Umbilical cord (tissue), 1 donor: ENCODE measurements at regions not wholly inside any gene's neighbourhood (a gene's known extent, or its start where the extent isn't known, plus 50 kb on each side); places are given as distances from the start of the nearest gene placed in this dataset.
"Not testable (repeated sequence)": the region's sequence is repeated elsewhere in the genome, so short reads cannot be mapped to it uniquely, and the experiment has no call there.

Experiments used
- DNase-seq: peaks from one replicate; pipeline ENCODE4 v3.0.0-alpha.2; 2015; ENCODE audit warnings: low spot score

GRCh38 chr3:4149296-4149695 is 153.9 kb upstream of the SETMAR start:
- DNase-seq: no peak

DNA sequence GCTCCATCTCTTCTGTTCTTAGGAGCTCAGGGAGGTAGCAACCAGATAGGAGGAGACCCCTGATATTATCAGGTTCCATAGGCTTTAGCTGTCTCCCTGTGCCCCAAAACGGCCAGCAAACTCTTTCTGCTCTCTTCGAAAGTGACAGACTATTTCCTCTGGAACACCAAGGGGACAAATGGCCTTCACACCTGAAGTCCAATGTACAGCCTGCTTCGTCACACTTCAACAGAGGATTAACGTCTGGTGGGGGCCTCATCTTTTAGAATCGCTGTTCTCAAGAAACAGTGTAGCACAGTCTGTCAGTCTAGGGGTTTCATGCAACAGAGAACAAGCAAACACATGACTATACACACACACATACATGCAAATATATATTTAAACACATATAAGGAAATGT is 152.4 kb upstream of the SETMAR start:
- no peak for DNase-seq

DNA sequence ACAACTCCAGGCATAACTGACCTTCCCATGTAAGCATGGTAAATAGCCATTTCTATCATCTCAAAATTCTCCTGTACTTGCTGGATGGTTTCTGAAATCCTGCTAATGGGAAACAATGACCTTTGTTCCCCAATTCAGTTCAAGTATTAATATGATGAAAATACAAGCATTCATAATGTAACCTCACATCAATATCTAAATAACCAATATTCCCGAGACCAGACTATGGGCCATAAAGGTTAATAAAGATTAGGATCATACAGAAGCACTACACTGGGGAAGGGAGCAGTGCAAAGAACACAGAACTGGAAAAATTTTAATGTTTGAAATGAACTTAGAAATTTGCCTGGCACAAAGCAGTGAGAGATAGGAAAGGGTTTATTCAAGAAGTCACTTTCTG is 151.3 kb upstream of the SETMAR start:
- DNase-seq: no peak

- DNase-seq: no peak
Measured at GRCh38 chr3:4153771-4154170, 149.4 kb upstream of the SETMAR start.

- DNase-seq: no peak
Measured at GRCh38 chr3:4158329-4158728, 144.8 kb upstream of the SETMAR start.

DNA sequence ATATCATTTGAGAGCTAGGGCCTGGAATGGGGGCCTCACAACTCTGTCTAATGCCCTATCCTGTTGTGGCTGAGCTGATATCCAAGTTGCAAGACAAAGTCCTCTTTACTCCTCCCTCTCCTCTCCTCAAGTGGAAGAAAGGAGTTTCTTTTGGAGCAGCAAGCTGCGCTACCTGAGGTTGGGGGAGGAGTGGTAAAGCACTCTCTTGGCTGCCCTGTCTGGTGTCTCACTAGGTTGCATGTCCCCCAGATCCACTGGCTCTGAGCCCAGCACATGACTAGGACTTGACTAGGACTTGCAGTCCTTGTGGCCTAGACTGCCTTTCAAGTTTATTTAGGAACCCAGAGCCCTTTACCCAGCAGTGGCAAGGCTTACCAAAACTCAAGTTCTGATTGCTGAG is 141.1 kb upstream of the SETMAR start:
- DNase-seq: no peak

DNA sequence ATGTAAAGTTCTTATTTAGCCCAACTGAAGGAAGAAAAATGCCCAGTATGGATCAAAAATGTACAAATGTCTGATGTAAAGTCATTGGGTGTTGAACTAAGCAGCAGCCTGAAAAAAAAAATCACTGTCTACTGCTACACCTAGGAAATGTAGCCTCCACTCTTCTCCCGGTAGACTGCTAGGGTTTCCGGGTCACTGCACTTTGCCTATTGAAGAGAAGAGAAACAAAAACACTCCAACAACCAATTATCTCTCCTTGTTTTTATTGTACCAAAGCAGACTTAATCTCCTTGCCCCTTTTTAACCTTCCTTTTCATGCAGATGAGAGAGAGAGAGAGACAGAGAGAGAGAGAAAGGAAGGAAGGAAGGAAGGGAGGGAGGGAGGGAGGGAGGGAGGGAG is 140.2 kb upstream of the SETMAR start:
- DNase-seq: no peak

DNA sequence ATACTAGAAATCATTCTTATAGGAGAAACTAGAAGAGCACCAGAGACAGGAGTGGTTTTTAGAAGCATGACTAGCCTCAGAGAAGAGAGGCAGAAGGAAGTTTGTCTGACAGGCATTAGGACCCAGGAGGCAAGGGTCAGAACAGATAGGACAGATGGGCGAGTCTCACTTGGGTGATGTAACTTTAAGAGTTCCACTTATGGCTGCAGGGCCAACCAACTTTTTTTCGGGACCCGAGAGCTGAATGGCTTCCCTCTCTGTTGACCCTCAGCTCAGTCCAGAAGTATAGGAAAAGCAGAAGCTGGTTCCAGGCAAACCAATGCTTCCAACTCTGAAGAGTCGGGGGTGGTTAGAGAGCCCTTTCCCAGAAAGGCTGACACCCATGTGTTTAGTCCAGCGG is 136.6 kb upstream of the SETMAR start:
- no peak for DNase-seq

DNA sequence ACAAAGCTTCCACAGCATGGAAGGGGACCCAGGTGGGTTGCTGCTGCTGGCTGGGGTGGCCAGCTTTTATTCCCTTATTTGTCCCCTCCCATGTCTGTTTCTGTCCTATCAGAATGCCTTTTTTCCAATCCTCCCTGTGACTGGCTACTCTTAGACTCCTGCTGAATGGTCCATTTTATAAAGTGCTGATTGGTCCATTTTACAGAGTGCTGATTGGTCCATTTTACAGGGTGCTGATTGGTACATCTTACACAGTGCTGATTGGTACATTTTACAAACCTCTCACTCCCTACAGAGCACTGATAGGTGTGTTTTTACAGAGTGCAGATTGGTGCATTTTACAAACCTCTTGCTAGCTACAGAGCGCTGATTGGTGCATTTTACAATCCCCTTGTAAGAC is 135.9 kb upstream of the SETMAR start:
- DNase-seq: not testable (repeated sequence)

DNA sequence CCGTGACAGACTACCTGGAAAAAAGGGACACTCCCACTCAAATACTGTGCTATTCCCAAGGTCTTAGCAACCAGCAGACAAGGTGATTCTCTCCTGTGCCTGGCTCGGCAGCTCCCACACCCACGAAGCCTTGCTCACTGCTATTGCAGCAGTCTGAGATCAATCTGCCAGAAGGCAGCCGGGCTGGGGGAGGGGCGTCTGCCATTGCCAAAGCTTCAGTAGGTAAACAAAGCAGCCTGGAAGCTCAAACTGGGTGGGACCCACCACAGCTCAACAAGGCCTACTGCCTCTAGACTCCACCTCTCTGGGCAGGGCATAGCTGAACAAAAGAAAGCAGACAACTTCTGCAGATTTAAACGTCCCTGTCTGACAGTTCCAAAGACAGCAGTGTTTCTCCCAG is 128.4 kb upstream of the SETMAR start:
- DNase-seq: no peak

- DNase-seq: no peak
Measured at GRCh38 chr3:4191971-4192370, 111.2 kb upstream of the SETMAR start.

GRCh38 chr3:4195006-4195405 is 108.2 kb upstream of the SETMAR start:
- no peak for DNase-seq

GRCh38 chr3:4196506-4197147 is 106.5 kb upstream of the SETMAR start:
- no peak for DNase-seq

DNA sequence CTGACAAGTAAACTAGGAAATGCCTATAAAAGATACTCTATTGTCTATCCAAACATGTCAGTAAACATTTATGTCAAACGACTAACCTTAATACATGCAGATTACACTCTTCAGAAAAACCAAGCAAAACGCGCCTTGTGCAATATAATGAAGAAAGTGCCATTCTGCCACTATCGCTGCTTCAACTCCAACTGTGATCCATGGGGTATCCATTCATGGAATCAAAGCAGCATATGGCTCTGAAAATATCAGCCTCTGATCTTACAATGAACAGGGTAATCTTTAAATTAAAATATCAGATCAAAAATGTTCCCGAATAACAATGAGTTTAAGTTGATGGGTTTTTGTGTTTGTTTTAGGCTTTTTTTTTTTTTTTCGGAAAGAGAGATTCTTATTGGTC is 105.5 kb upstream of the SETMAR start:
- DNase-seq: no peak

DNA sequence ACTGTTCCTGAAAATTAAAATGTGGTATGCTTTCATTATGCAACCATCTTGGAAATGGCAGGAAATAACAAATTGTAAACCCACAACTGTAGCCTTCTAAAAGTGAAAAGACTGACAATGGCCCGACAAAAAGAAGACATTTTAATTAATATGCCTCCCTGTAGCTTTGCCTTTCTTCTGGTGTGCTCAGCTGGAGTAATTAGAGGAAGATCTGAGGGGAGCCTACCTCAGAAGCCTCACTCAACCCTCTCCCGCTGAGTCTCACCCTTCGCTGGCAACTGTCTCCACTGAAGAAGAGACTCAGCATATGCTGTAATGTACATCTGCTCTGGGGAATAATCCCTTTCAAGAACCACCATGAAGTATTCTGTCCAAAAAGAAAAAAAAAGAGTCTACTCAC is 104.7 kb upstream of the SETMAR start:
- no peak for DNase-seq

GRCh38 chr3:4204776-4205175 is 98.4 kb upstream of the SETMAR start:
- DNase-seq: not testable (repeated sequence)

- no peak for DNase-seq
Measured at GRCh38 chr3:4207672-4208071, 95.5 kb upstream of the SETMAR start.

DNA sequence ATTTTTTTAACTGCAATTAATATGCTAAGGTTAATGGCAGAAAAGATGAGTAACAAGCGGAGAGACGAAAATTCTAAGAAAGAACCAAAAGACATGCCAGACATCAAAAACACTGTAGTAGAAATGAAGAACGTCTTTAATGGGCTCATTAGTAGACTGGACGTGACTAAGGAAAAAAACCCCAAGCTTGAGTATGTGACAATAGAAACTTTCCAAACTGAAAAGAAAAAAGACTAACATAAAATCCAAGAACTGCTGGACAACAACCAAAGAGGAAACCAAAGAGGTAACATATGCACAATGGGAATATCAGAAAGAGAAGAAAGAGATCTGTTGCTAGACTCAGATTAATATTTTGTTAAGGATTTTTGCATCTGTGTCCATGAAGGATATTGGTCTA is 94.6 kb upstream of the SETMAR start:
- DNase-seq: no peak

DNA sequence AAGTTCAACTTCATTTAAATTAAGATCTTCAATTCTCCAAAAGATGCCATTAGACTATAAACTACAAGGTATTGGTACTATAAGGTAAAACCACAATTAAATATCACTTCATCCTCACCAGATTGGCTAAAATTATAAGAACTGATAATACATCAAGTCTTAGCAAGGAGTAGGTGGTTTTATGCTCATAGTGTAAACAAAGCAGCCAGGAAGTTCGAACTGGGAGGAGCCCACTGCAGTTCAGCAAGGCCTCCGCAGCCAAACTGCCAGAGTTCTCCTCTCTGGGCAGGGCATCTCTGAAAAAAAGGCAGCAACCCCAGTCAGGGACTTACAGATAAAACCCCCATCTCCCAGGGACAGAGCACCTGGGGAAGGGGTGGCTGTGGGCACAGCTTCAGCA is 91.6 kb upstream of the SETMAR start:
- no peak for DNase-seq

- not testable (repeated sequence) for DNase-seq
Measured at GRCh38 chr3:4213420-4213819, 89.7 kb upstream of the SETMAR start.

GRCh38 chr3:4216974-4217373 is 86.2 kb upstream of the SETMAR start:
- DNase-seq: not testable (repeated sequence)

- DNase-seq: no peak
Measured at GRCh38 chr3:4218456-4219226, 84.5 kb upstream of the SETMAR start.

DNA sequence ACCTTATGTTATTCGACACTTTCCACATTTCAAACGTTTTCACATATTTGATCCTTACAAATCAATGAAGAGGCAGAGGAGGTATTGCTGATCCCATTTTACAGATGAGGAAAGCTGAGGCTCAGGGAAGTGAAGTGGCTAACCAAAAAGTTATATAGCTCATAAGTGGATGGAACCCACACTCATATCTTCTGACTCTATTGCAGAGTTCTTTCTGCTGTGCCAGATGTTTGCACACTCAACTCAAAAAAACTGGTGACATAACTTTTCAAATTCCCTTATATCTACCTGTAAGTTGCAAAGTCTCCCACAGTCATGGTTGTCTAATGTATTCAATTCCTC is 84.0 kb upstream of the SETMAR start:
- DNase-seq: no peak

- no peak for DNase-seq
Measured at GRCh38 chr3:4220065-4220464, 83.1 kb upstream of the SETMAR start.
